ENCODE measurements at regions not wholly inside any gene's neighbourhood (a gene's known extent, or its start where the extent isn't known, plus 50 kb on each side); places are given as distances from the start of the nearest gene placed in this dataset.

DNA sequence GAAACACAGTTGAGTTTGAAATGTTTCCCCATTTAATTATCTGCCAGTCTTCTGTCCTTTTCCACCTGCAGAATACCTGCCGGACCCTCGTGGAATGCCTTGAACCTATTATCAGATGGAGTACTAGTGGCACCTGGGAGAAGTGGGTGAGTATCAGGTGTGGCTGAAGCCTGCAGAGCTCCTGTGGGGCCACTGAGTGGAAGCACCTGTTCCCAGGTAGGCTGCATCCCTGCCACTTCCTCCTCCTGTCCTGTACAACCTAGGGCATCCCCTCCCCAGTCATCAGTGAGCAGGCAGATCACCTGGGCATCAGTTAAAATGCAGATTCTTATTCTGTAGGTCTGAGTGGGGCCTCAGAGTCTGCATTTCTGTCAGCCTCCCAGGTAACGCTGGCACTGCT, 80.8 kb upstream of the BZW1 start:
- no peak for TF ChIP-seq POLR2A (IDR thresholded peaks at IDR 0.05)
- TF ChIP-seq, protein P1, sequence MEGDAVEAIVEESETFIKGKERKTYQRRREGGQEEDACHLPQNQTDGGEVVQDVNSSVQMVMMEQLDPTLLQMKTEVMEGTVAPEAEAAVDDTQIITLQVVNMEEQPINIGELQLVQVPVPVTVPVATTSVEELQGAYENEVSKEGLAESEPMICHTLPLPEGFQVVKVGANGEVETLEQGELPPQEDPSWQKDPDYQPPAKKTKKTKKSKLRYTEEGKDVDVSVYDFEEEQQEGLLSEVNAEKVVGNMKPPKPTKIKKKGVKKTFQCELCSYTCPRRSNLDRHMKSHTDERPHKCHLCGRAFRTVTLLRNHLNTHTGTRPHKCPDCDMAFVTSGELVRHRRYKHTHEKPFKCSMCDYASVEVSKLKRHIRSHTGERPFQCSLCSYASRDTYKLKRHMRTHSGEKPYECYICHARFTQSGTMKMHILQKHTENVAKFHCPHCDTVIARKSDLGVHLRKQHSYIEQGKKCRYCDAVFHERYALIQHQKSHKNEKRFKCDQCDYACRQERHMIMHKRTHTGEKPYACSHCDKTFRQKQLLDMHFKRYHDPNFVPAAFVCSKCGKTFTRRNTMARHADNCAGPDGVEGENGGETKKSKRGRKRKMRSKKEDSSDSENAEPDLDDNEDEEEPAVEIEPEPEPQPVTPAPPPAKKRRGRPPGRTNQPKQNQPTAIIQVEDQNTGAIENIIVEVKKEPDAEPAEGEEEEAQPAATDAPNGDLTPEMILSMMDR (IDR thresholded peaks at IDR 0.05), result no peak
